Peyer's patch (tissue), 4 donors: ENCODE measurements at regions not wholly inside any gene's neighbourhood (a gene's known extent, or its start where the extent isn't known, plus 50 kb on each side); places are given as distances from the start of the nearest gene placed in this dataset.

Source experiments
- DNase-seq, 3 donors: peaks; one replicate each; pipeline ENCODE4 v3.0.0-alpha.2; 2017 to 2019
- H3K27ac ChIP-seq, 4 donors: fragments of 200-600 bp; sonication (generic); one replicate each; pipeline ENCODE4 v1.5.1; 2016 to 2019
- H3K27me3 ChIP-seq, 2 donors: fragments of 200-600 bp; sonication (generic); one replicate each; pipeline ENCODE4 v1.5.1; 2019
- H3K36me3 ChIP-seq, 3 donors: fragments of 200-600 bp; sonication (generic); one replicate each; pipeline ENCODE4 v1.5.1; 2016 to 2019
- H3K4me1 ChIP-seq, 4 donors: fragments of 200-600 bp; sonication (generic); one replicate each; pipeline ENCODE4 v1.5.1; 2016 to 2019
- H3K4me3 ChIP-seq, 4 donors: fragments of 200-600 bp; sonication (generic); 1 replicate in 3 of 4; 2 replicates in 1 of 4; pipeline ENCODE4 v1.5.1; 2016 to 2019; ENCODE audit warnings: mild to moderate bottlenecking in 1 of 4
- H3K9me3 ChIP-seq, 4 donors: fragments of 200-600 bp; sonication (generic); one replicate each; pipeline ENCODE4 v1.5.1; 2016 to 2019; ENCODE audit warnings: mild to moderate bottlenecking in 1 of 4
- CTCF ChIP-seq, 6 experiments: fragments of 450-650 bp in 4 of 6; fragments of 200-600 bp in 2 of 6; sonication (generic) in 1 of 6; IDR thresholded peaks; one replicate each; pipeline ENCODE4 v1.5.1; 2017 to 2019; ENCODE audit warnings: antibody characterized with exemption in 6 of 6, mild to moderate bottlenecking in 3 of 6, moderate library complexity in 1 of 6
- POLR2A ChIP-seq, 2 donors: fragments of 450-650 bp; IDR thresholded peaks; one replicate each; pipeline ENCODE4 v1.5.1; 2017; ENCODE audit warnings: antibody characterized with exemption in 2 of 2, mild to moderate bottlenecking in 2 of 2, moderate library complexity in 2 of 2

GRCh38 chr9:134228649-134229048 lies 64.3 kb upstream of the RNU6ATAC start:
- DNase-seq = no peak
- Histone ChIP-seq H3K36me3 (no peaks in the 10 kb centered on the region), H3K27me3 (no peaks in the 10 kb centered on the region), H3K9me3 (peaks cover 0 to 3% (median 0%) of the 10 kb centered on the region in 4 donors), H3K4me3 (no peak overlapping the region), H3K4me1 (peaks cover 0 to 31% (median 0%) of the 10 kb centered on the region in 4 donors), H3K27ac (no peak overlapping the region)
- no peak for TF ChIP-seq POLR2A (IDR thresholded peaks at IDR 0.05)

DNA sequence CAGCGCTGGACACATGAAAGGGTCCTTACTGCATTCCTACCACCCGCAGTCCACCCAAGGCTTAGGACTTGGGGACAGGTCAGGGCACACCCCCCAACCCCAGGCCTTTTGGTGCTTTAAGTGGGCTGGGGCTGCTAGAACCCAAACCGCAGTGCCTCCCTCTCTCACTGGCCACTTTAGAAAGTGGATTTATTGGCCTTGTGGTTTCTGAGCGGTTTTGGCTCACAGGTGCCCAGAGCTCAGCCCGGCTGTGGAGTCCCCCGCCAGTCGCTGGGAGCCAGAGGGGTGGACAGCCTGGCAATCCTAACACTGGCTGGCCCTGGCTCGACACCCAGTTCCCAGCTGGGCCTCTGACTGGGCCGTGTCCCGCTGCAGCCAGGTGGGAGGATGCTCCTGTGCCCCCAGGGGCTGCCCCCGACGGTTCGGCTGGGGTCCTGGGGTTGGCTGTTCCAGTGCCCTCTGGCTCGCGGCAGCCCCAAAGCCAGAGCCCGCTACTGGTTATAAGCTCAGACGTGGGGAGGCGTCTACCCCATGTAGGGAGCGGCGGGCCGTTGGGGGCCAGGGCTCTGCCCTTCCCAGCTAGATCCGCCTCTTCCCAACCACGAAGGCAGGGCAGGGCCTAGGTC lies 65.2 kb upstream of the RNU6ATAC start:
- Histone ChIP-seq H3K4me1 (peaks cover 0 to 21% (median 0%) of the 10 kb centered on the region in 4 donors), H3K4me3 (no peak overlapping the region), H3K36me3 (no peaks in the 10 kb centered on the region), H3K9me3 (peaks cover 0 to 3% (median 0%) of the 10 kb centered on the region in 4 donors), H3K27me3 (no peaks in the 10 kb centered on the region), H3K27ac (peak overlapping the region in 2 of 4 donors; percentile 78 to 81)
- TF ChIP-seq POLR2A (IDR thresholded peaks at IDR 0.05) (no peak), CTCF (IDR thresholded peaks at IDR 0.05) (no peak)
- DNase-seq = no peak

DNA sequence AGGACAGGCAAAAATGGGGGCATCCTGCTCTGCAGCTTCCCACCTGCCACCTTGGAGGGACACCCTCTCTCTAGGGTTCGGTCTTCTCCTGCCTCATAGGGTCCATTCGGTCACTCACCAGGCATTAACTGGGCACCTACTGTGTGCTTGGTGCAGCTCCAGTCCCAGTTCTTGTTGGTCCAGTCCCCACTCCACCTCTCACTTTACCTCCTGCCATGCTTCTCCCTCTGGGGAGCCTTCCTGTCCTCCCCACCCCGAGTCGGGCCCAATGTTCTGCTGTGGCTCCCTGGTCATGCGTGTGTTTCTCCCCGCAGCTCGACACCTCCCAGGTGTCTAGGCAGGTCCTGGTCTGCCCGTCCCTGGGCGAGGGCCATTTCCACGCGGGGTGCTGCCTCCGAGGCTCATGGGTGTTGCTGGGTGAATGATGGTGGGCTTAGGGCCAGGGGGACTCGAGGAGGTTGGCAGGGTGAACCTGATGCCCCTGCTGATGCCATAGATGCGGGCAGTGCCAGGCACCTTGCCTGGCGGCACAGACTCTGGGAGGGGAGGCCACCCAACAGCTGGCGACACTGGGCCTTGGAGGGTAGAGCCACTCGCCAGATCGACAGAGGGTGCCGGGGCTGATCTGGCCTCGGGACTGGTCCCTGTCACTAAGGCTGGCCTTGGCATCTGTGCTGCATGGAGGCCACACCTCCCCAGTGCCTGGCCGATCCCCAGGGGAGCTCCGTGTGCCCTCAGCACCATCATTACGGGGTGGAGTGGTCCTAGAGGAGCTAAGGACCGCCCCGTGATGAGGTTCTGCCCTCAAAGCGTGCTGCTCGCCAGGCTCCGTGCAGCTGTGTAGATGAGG lies 66.0 kb upstream of the RNU6ATAC start:
- peaks cover 0 to 3% (median 0%) of the 10 kb centered on the region in 4 donors for H3K9me3 ChIP-seq
- H3K4me1 ChIP-seq = peaks cover 0 to 17% (median 0%) of the 10 kb centered on the region in 4 donors
- TF ChIP-seq CTCF (IDR thresholded peaks at IDR 0.05) (no peak), POLR2A (IDR thresholded peaks at IDR 0.05) (no peak)
- H3K36me3 ChIP-seq = no peaks in the 10 kb centered on the region
- H3K27ac ChIP-seq = peak overlapping the region; percentile 22 to 81 (median 68)
- no peaks in the 10 kb centered on the region for H3K27me3 ChIP-seq
- H3K4me3 ChIP-seq = no peak overlapping the region
- no peak for DNase-seq

GRCh38 chr9:134230942-134231325 lies 66.6 kb upstream of the RNU6ATAC start:
- Histone ChIP-seq H3K4me3 (no peak overlapping the region), H3K27me3 (no peaks in the 10 kb centered on the region), H3K27ac (peak overlapping the region; percentile 22 to 81 (median 68)), H3K9me3 (peaks cover 0 to 3% (median 0%) of the 10 kb centered on the region in 4 donors), H3K4me1 (peaks cover 0 to 17% (median 0%) of the 10 kb centered on the region in 4 donors), H3K36me3 (no peaks in the 10 kb centered on the region)
- TF ChIP-seq CTCF (IDR thresholded peaks at IDR 0.05) = no peak
- no peak for TF ChIP-seq POLR2A (IDR thresholded peaks at IDR 0.05)
- no peak for DNase-seq

GRCh38 chr9:134231330-134231745 lies 67.0 kb upstream of the RNU6ATAC start:
- no peak for DNase-seq
- no peaks in the 10 kb centered on the region for H3K27me3 ChIP-seq
- H3K27ac ChIP-seq = peak overlapping the region; percentile 35 to 81 (median 68)
- peaks cover 0 to 3% (median 0%) of the 10 kb centered on the region in 4 donors for H3K9me3 ChIP-seq
- H3K4me1 ChIP-seq = peaks cover 0 to 17% (median 0%) of the 10 kb centered on the region in 4 donors
- H3K4me3 ChIP-seq = no peak overlapping the region
- H3K36me3 ChIP-seq = no peaks in the 10 kb centered on the region
- no peak for TF ChIP-seq CTCF (IDR thresholded peaks at IDR 0.05)
- TF ChIP-seq POLR2A (IDR thresholded peaks at IDR 0.05) = no peak

DNA sequence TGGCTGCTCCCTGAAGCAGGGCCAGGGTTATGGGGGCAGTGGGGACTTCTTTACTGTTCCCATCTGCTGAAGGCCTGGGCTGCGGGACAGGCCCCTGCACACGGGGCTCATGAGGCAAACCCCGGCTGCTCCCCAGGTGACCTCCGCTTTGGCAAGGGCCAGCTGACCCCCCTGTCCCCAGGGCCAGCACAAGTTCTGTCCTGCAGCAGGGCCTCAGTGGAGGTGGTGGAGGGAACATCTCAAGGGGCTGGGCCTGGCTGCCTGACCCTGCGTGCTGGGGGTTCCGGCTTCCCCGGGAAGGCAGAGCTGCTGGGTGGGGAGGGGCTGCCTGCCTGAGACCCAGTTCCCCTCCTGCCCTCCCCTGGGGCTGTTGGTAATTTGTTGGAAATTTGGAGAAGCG lies 67.4 kb upstream of the RNU6ATAC start:
- TF ChIP-seq CTCF (IDR thresholded peaks at IDR 0.05) (no peak), POLR2A (IDR thresholded peaks at IDR 0.05) (no peak)
- Histone ChIP-seq H3K27ac (peak overlapping the region; percentile 35 to 81 (median 68)), H3K36me3 (no peaks in the 10 kb centered on the region), H3K4me1 (peaks cover 0 to 17% (median 0%) of the 10 kb centered on the region in 4 donors), H3K9me3 (peaks cover 0 to 3% (median 0%) of the 10 kb centered on the region in 4 donors), H3K27me3 (no peaks in the 10 kb centered on the region), H3K4me3 (no peak overlapping the region)
- DNase-seq = no peak
